HL-60 (cell line): ENCODE measurements at regions not wholly inside any gene's neighbourhood (a gene's known extent, or its start where the extent isn't known, plus 50 kb on each side); places are given as distances from the start of the nearest gene placed in this dataset.

Experiments used
- DNase-seq, 2 experiments: peaks; one replicate each; pipeline ENCODE4 v3.0.0-alpha.2; 2010 to 2020; ENCODE audit warnings: low read depth in 1 of 2, low spot score in 1 of 2
- H3K27ac ChIP-seq: fragments of 250-450 bp; sonication (Bioruptor Pico); replicated peaks from 2 replicates; pipeline ENCODE4 v1.5.1; 2020; ENCODE audit warnings: mild to moderate bottlenecking, moderate library complexity
- H3K27me3 ChIP-seq: fragments of 250-450 bp; sonication (Bioruptor Pico); 2 replicates; pipeline ENCODE4 v1.5.1; 2021; ENCODE audit warnings: mild to moderate bottlenecking, moderate library complexity; ENCODE audit not compliant: insufficient read depth, poor library complexity, severe bottlenecking
- H3K4me3 ChIP-seq: replicated peaks from 2 replicates; pipeline ENCODE4 v1.5.1; 2011; ENCODE audit warnings: mild to moderate bottlenecking, control low read depth, low read length; ENCODE audit not compliant: insufficient read depth
- CTCF ChIP-seq: IDR thresholded peaks from one replicate; pipeline ENCODE4 v1.5.1; 2011; ENCODE audit warnings: low read length, control low read depth, inconsistent platforms; ENCODE audit not compliant: insufficient read depth
- GABPA ChIP-seq: IDR thresholded peaks from 2 replicates; pipeline ENCODE4 v1.6.1; 2012; ENCODE audit warnings: low read depth
- POLR2AphosphoS5 ChIP-seq: IDR thresholded peaks from 2 replicates; pipeline ENCODE4 v1.6.1; 2012; ENCODE audit warnings: low read depth
- REST ChIP-seq: IDR thresholded peaks from 2 replicates; pipeline ENCODE4 v1.6.1; 2012; ENCODE audit warnings: low read depth; ENCODE audit not compliant: insufficient replicate concordance
- SPI1 ChIP-seq: IDR thresholded peaks from 2 replicates; pipeline ENCODE4 v1.6.1; 2012; ENCODE audit warnings: low read depth, mild to moderate bottlenecking, borderline replicate concordance

GRCh38 chr20:52263757-52264156, 72.2 kb upstream of the ZFP64 start:
- no peak overlapping the region for H3K27ac ChIP-seq
- no peak for DNase-seq
- no peak overlapping the region for H3K4me3 ChIP-seq
- TF ChIP-seq POLR2AphosphoS5, result no peak
- TF ChIP-seq GABPA, result no peak
- TF ChIP-seq CTCF, result no peak
- TF ChIP-seq SPI1, result no peak
- TF ChIP-seq REST, result no peak
- no peaks in the 10 kb centered on the region for H3K27me3 ChIP-seq

GRCh38 chr20:52261792-52262191, 70.2 kb upstream of the ZFP64 start:
- DNase-seq, result no peak
- no peak for TF ChIP-seq GABPA
- TF ChIP-seq REST, result no peak
- TF ChIP-seq POLR2AphosphoS5, result no peak
- no peak for TF ChIP-seq SPI1
- TF ChIP-seq CTCF, result no peak
- no peaks in the 10 kb centered on the region for H3K27me3 ChIP-seq
- no peak overlapping the region for H3K27ac ChIP-seq
- no peak overlapping the region for H3K4me3 ChIP-seq

GRCh38 chr20:52259295-52259694, 67.7 kb upstream of the ZFP64 start:
- no peak overlapping the region for H3K27ac ChIP-seq
- DNase-seq, result no peak
- TF ChIP-seq SPI1 (no peak), POLR2AphosphoS5 (no peak), GABPA (no peak), CTCF (no peak), REST (no peak)
- H3K4me3 ChIP-seq, result no peak overlapping the region
- H3K27me3 ChIP-seq, result no peaks in the 10 kb centered on the region
